H1 (cell line): ENCODE measurements at regions not wholly inside any gene's neighbourhood (a gene's known extent, or its start where the extent isn't known, plus 50 kb on each side); places are given as distances from the start of the nearest gene placed in this dataset.

Experiments
- CTCF ChIA-PET: fragments of 300-600 bp; sonication (Branson Sonifier 250); formaldehyde crosslinking; loops from one replicate; lab custom pipeline; 2021; ENCODE audit not compliant: partially characterized antibody; lab: Charles Lee
- POLR2A ChIA-PET: fragments of 300-600 bp; sonication (Branson Sonifier 250); formaldehyde crosslinking; loops from one replicate; lab custom pipeline; 2021; ENCODE audit warnings: inconsistent platforms; ENCODE audit not compliant: partially characterized antibody; lab: Charles Lee
- DNase-seq, 2 experiments: peaks; one replicate each; pipeline versions ENCODE4 v3.0.0 to v3.0.0-alpha.2; 2010 to 2022; ENCODE audit warnings: low spot score in 2 of 2, low read depth in 1 of 2, mixed read lengths in 1 of 2
- FAIRE-seq: peaks from 2 replicates; lab custom pipeline; 2011; peaks lifted over from hg19 to GRCh38; lab: Jason Lieb, UNC
- H2AFZ ChIP-seq: 2 replicates; pipeline ENCODE4 v1.8.1; 2012; ENCODE audit warnings: low read length, inconsistent platforms
- H2AK5ac ChIP-seq: 2 replicates; pipeline ENCODE4 v1.6.1; 2013; ENCODE audit warnings: low read depth, low read length
- H2BK120ac ChIP-seq: replicated peaks from 2 replicates; pipeline ENCODE3; 2013; ENCODE audit warnings: low read depth, low read length, inconsistent platforms
- H2BK12ac ChIP-seq: 2 replicates; pipeline ENCODE4 v1.6.1; 2013; ENCODE audit warnings: low read depth, low read length
- H2BK15ac ChIP-seq: 2 replicates; pipeline ENCODE4 v1.6.1; 2013; ENCODE audit warnings: low read length
- H2BK20ac ChIP-seq: 2 replicates; pipeline ENCODE4 v1.6.1; 2013; ENCODE audit warnings: low read length
- H2BK5ac ChIP-seq: 2 replicates; pipeline ENCODE4 v1.6.1; 2013; ENCODE audit warnings: low read depth, low read length
- H3K14ac ChIP-seq: 2 replicates; pipeline ENCODE4 v1.6.1; 2013; ENCODE audit warnings: inconsistent platforms; ENCODE audit not compliant: insufficient read length
- H3K18ac ChIP-seq: 2 replicates; pipeline ENCODE4 v1.6.1; 2013; ENCODE audit warnings: low read length; ENCODE audit errors: extremely low read depth
- H3K23ac ChIP-seq: 2 replicates; pipeline ENCODE4 v1.6.1; 2013; ENCODE audit warnings: inconsistent platforms; ENCODE audit not compliant: insufficient read length
- H3K23me2 ChIP-seq: 2 replicates; pipeline ENCODE4 v1.6.1; 2013; ENCODE audit warnings: low read depth, low read length
- H3K27ac ChIP-seq: 2 replicates; pipeline ENCODE4 v1.6.1; 2011; ENCODE audit warnings: low read depth, low read length, inconsistent platforms
- H3K27me3 ChIP-seq, 4 experiments: replicated peaks in 1 of 4; 1 replicate in 1 of 4; 2 replicates in 3 of 4; pipeline versions ENCODE4 v1.6.1 to v1.8.1; 2011 to 2013; ENCODE audit warnings: low read length in 3 of 4, mild to moderate bottlenecking in 3 of 4, inconsistent platforms in 2 of 4, mixed read lengths in 2 of 4, moderate library complexity in 1 of 4; ENCODE audit not compliant: control insufficient read depth in 3 of 4, insufficient read depth in 3 of 4; ENCODE audit errors: extremely low read depth in 1 of 4
- H3K36me3 ChIP-seq, 4 experiments: 2 replicates each; pipeline versions ENCODE4 v1.6.1 to v1.8.1; 2011 to 2013; ENCODE audit warnings: mild to moderate bottlenecking in 4 of 4, low read length in 3 of 4, moderate library complexity in 2 of 4, control low read depth in 1 of 4, inconsistent platforms in 1 of 4; ENCODE audit not compliant: insufficient read depth in 4 of 4, control insufficient read depth in 2 of 4
- H3K4ac ChIP-seq: replicated peaks from 2 replicates; pipeline ENCODE3; 2013; ENCODE audit warnings: low read length, low read depth, mixed read lengths, inconsistent platforms; ENCODE audit not compliant: insufficient read length
- H3K4me1 ChIP-seq, 4 experiments: replicated peaks in 1 of 4; 1 replicate in 1 of 4; 2 replicates in 3 of 4; pipeline versions ENCODE4 v1.6.1 to v1.8.1; 2011 to 2013; ENCODE audit warnings: low read length in 3 of 4, inconsistent platforms in 2 of 4, mixed read lengths in 1 of 4; ENCODE audit not compliant: insufficient read depth in 4 of 4, control insufficient read depth in 3 of 4
- H3K4me2 ChIP-seq, 2 experiments: 2 replicates each; pipeline versions ENCODE4 v1.6.1 to v1.8.1; 2011 to 2013; ENCODE audit warnings: low read depth in 2 of 2, low read length in 2 of 2, control low read depth in 1 of 2, inconsistent platforms in 1 of 2, mild to moderate bottlenecking in 1 of 2; ENCODE audit not compliant: insufficient read depth in 1 of 2
- H3K4me3 ChIP-seq, 4 experiments: fragments of 200-600, 300-600 bp in 1 of 4; sonication (generic), shearing (Covaris generic), sonication (Bioruptor Twin) in 1 of 4; 2 replicates each; pipeline versions ENCODE4 v1.5.1 to v1.8.1; 2011 to 2016; ENCODE audit warnings: low read length in 4 of 4, low read depth in 3 of 4, control low read depth in 2 of 4, inconsistent platforms in 2 of 4, mild to moderate bottlenecking in 2 of 4, mixed read lengths in 1 of 4, moderate library complexity in 1 of 4; ENCODE audit not compliant: insufficient read depth in 2 of 4; ENCODE audit errors: extremely low read depth in 1 of 4
- H3K56ac ChIP-seq: replicated peaks from 2 replicates; pipeline ENCODE3; 2013; ENCODE audit warnings: low read depth, mild to moderate bottlenecking, mixed read lengths, low read length, inconsistent platforms; ENCODE audit not compliant: insufficient read length
- H3K79me1 ChIP-seq: 2 replicates; pipeline ENCODE4 v1.6.1; 2013; ENCODE audit warnings: low read depth, low read length, control low read depth
- H3K79me2 ChIP-seq, 2 experiments: 2 replicates each; pipeline versions ENCODE4 v1.6.1 to v1.8.1; 2012 to 2013; ENCODE audit warnings: low read length in 2 of 2, mild to moderate bottlenecking in 2 of 2, inconsistent platforms in 1 of 2; ENCODE audit not compliant: insufficient read depth in 2 of 2, control insufficient read depth in 1 of 2
- H3K9ac ChIP-seq, 4 experiments: replicated peaks in 1 of 4; 1 replicate in 1 of 4; 2 replicates in 3 of 4; pipeline versions ENCODE4 v1.6.1 to v1.8.1; 2011 to 2013; ENCODE audit warnings: low read depth in 3 of 4, low read length in 3 of 4, control low read depth in 2 of 4, mild to moderate bottlenecking in 2 of 4, moderate library complexity in 2 of 4, inconsistent platforms in 1 of 4; ENCODE audit errors: extremely low read depth in 1 of 4
- H3K9me3 ChIP-seq, 2 experiments: 2 replicates each; pipeline versions ENCODE4 v1.6.1 to v1.8.1; 2012 to 2013; ENCODE audit warnings: mild to moderate bottlenecking in 2 of 2, moderate library complexity in 2 of 2, control low read depth in 1 of 2, inconsistent platforms in 1 of 2, low read depth in 1 of 2, low read length in 1 of 2, mixed read lengths in 1 of 2; ENCODE audit not compliant: insufficient read depth in 2 of 2
- H4K20me1 ChIP-seq, 2 experiments: replicated peaks in 1 of 2; 2 replicates each; pipeline versions ENCODE3 to v1.8.1; 2011 to 2013; ENCODE audit warnings: inconsistent platforms in 2 of 2, low read length in 2 of 2, mild to moderate bottlenecking in 1 of 2; ENCODE audit not compliant: insufficient read depth in 2 of 2, control insufficient read depth in 1 of 2
- H4K5ac ChIP-seq: 2 replicates; pipeline ENCODE4 v1.6.1; 2013; ENCODE audit warnings: low read length, low read depth, mixed read lengths, inconsistent platforms; ENCODE audit not compliant: insufficient read length
- H4K8ac ChIP-seq: 2 replicates; pipeline ENCODE4 v1.8.0; 2013; ENCODE audit warnings: mild to moderate bottlenecking, moderate library complexity, low read length, inconsistent platforms; ENCODE audit not compliant: insufficient read depth; ENCODE audit errors: extremely low read depth
- H4K91ac ChIP-seq: replicated peaks from 2 replicates; pipeline ENCODE3; 2013; ENCODE audit warnings: low read length, mixed read lengths, inconsistent platforms; ENCODE audit not compliant: insufficient read length
- CBX5 ChIP-seq: fragments of 300-800, 300-1000 bp; sonication (generic); IDR thresholded peaks from 2 replicates; pipeline ENCODE4 v1.7.1; 2016; ENCODE audit warnings: antibody characterized with exemption, low read length, low read depth
- EGR1 ChIP-seq: IDR thresholded peaks from 2 replicates; pipeline ENCODE4 v1.6.1; 2011; ENCODE audit warnings: low read depth, low read length, borderline replicate concordance
- JUND ChIP-seq: IDR thresholded peaks from 2 replicates; pipeline ENCODE4 v1.6.1; 2011; ENCODE audit warnings: mild to moderate bottlenecking, improper control_type of control experiment, low read length
- MAX ChIP-seq: IDR thresholded peaks from 2 replicates; pipeline ENCODE4 v1.6.1; 2012; ENCODE audit warnings: inconsistent platforms
- RXRA ChIP-seq: IDR thresholded peaks from 2 replicates; pipeline ENCODE4 v1.6.1; 2011; ENCODE audit warnings: low read depth, mild to moderate bottlenecking, low read length, moderate library complexity; ENCODE audit not compliant: insufficient read depth
- WGBS, 2 experiments: shearing (Covaris generic) in 1 of 2; methylation state at CpG; one replicate each; pipeline versions ENCODE4 v1.1.6 to v1.1.7; 2013 to 2015; ENCODE audit warnings: low lambda C conversion rate in 2 of 2, mixed read lengths in 2 of 2, inconsistent platforms in 1 of 2, low coverage in 1 of 2, missing lambda C conversion rate in 1 of 2; ENCODE audit not compliant: insufficient replicate concordance in 2 of 2, insufficient coverage in 1 of 2, insufficient read length in 1 of 2; ENCODE audit errors: extremely low coverage in 1 of 2, missing lambda C conversion rate in 1 of 2; 5-methylcytosine and 5-hydroxymethylcytosine counted together

- 74% methylated on average over 7 of the region's 7 CpGs; no CpG with 5 or more reads in 1 of the 2 experiments for WGBS, 2 experiments
- no peak for FAIRE-seq
Observed at GRCh38 chr2:207459990-207460757, 69.6 kb upstream of the CREB1 start.

More at GRCh38 chr2:207459990-207460757, 69.6 kb upstream of the CREB1 start:
- no peaks in the 10 kb centered on the region for H3K27me3 ChIP-seq
- no peak overlapping the region for H2AK5ac ChIP-seq
- DNase-seq: no peak
- no peak overlapping the region for H3K9ac ChIP-seq
- ChIA-PET POLR2A (no interaction called here), CTCF (interaction anchor here (1.1 to 1.4 kb wide), 2 partner anchors 12 to 17 kb away, joined by 3 to 5 read pairs; no protein-coding TSS in a partner anchor)
- no peak overlapping the region for H3K18ac ChIP-seq
- no peaks in the 10 kb centered on the region for H3K23me2 ChIP-seq
- H3K56ac ChIP-seq: no peak overlapping the region
- H3K36me3 ChIP-seq: no peaks in the 10 kb centered on the region
- H3K4me2 ChIP-seq: no peak overlapping the region
- no peak overlapping the region for H3K23ac ChIP-seq
- no peak overlapping the region for H3K27ac ChIP-seq
- no peak overlapping the region for H2BK5ac ChIP-seq
- no peak overlapping the region for H2BK120ac ChIP-seq
- H3K4ac ChIP-seq: no peak overlapping the region
- TF ChIP-seq MAX (no peak), EGR1 (no peak), RXRA (no peak), JUND (no peak), CBX5 (no peak)
- H3K79me1 ChIP-seq: no peaks in the 10 kb centered on the region
- no peak overlapping the region for H4K91ac ChIP-seq
- H3K4me1 ChIP-seq: no peaks in the 10 kb centered on the region
- H2AFZ ChIP-seq: no peak overlapping the region
- no peaks in the 10 kb centered on the region for H4K20me1 ChIP-seq
- no peak overlapping the region for H3K14ac ChIP-seq
- H2BK20ac ChIP-seq: no peak overlapping the region
- no peak overlapping the region for H4K5ac ChIP-seq
- H3K9me3 ChIP-seq: 0 out of 4 replicates have a peak, but pooled peaks cover 0 to under 1% of the 10 kb centered on the region in 2 experiments
- H3K4me3 ChIP-seq: no peak overlapping the region
- H4K8ac ChIP-seq: no peak overlapping the region
- no peak overlapping the region for H2BK15ac ChIP-seq
- H2BK12ac ChIP-seq: no peak overlapping the region
- H3K79me2 ChIP-seq: no peaks in the 10 kb centered on the region
